PC-3 (cell line): ENCODE measurements at regions not wholly inside any gene's neighbourhood (a gene's known extent, or its start where the extent isn't known, plus 50 kb on each side); places are given as distances from the start of the nearest gene placed in this dataset.

Source experiments
- ATAC-seq: fragments of 200-7000 bp; cut with Tn5 transposase; 2 replicates; pipeline ENCODE4 v1.9.1; 2020; ENCODE audit warnings: mild to moderate bottlenecking, moderate library complexity
- BruUV-seq: library from RNA; stranded (reverse); fragments of 400-500 nt; replicated peaks from 2 replicates; lab custom pipeline; 2021; lab: Mats Ljungman, UMichigan
- CTCF ChIA-PET: fragments of 300-600 bp; sonication (Branson Sonifier 250); formaldehyde crosslinking; loops from one replicate; lab custom pipeline; 2022; ENCODE audit warnings: antibody characterized with exemption; lab: Charles Lee
- POLR2A ChIA-PET: fragments of 300-600 bp; sonication (Branson Sonifier 250); formaldehyde crosslinking; loops from one replicate; lab custom pipeline; 2022; ENCODE audit warnings: antibody characterized with exemption; ENCODE audit not compliant: unreplicated experiment; lab: Charles Lee
- DNase-seq: peaks from one replicate; pipeline ENCODE4 v3.0.0-alpha.2; 2015
- H2AFZ ChIP-seq: fragments of 300-600 bp; sonication (generic); 2 replicates; pipeline ENCODE4 v1.6.0; 2016; ENCODE audit warnings: antibody characterized with exemption, low read length
- H3F3A ChIP-seq: fragments of 300-600 bp; sonication (generic); one replicate; pipeline ENCODE4 v1.6.0; 2017; ENCODE audit warnings: antibody characterized with exemption, low read length, control low read depth, mild to moderate bottlenecking; ENCODE audit not compliant: unreplicated experiment
- H3K27ac ChIP-seq: fragments of 300-600 bp; sonication (generic); 2 replicates; pipeline ENCODE4 v1.5.1; 2016; ENCODE audit warnings: mild to moderate bottlenecking, low read length
- H3K27me3 ChIP-seq: fragments of 300-600 bp; sonication (generic); 2 replicates; pipeline ENCODE4 v1.6.1; 2016; ENCODE audit warnings: low read length, mixed read lengths
- H3K36me3 ChIP-seq: fragments of 300-600 bp; sonication (generic); 2 replicates; pipeline ENCODE4 v1.6.1; 2016; ENCODE audit warnings: low read depth, mixed run types, low read length, mixed read lengths
- H3K4me1 ChIP-seq: fragments of 300-600 bp; sonication (generic); 2 replicates; pipeline ENCODE4 v1.5.1; 2016; ENCODE audit warnings: low read length; ENCODE audit not compliant: insufficient read depth
- H3K4me2 ChIP-seq: fragments of 300-600 bp; sonication (generic); 2 replicates; pipeline ENCODE4 v1.6.0; 2016; ENCODE audit warnings: low read length
- H3K4me3 ChIP-seq: fragments of 300-600 bp; sonication (generic); 2 replicates; pipeline ENCODE4 v1.5.1; 2016; ENCODE audit warnings: mild to moderate bottlenecking, low read length, mixed read lengths
- H3K79me2 ChIP-seq: fragments of 300-600 bp; sonication (generic); 2 replicates; pipeline ENCODE4 v1.6.1; 2017; ENCODE audit warnings: low read length, mixed read lengths
- H3K9ac ChIP-seq: fragments of 300-600 bp; sonication (generic); 2 replicates; pipeline ENCODE4 v1.6.0; 2016; ENCODE audit warnings: mild to moderate bottlenecking, low read length
- H3K9me2 ChIP-seq: fragments of 300-600 bp; sonication (generic); replicated peaks from 2 replicates; pipeline ENCODE4 v1.6.1; 2016; ENCODE audit warnings: mixed run types, low read length, mixed read lengths
- H3K9me3 ChIP-seq: fragments of 300-600 bp; sonication (generic); 2 replicates; pipeline ENCODE4 v1.6.1; 2016; ENCODE audit warnings: low read length, mixed read lengths
- H4K20me1 ChIP-seq: fragments of 300-600 bp; sonication (generic); 2 replicates; pipeline ENCODE4 v1.6.1; 2016; ENCODE audit warnings: low read length, mixed read lengths
- EZH2 ChIP-seq: fragments of 300-600 bp; sonication (generic); IDR thresholded peaks from one replicate; pipeline ENCODE4 v1.6.1; 2017; ENCODE audit warnings: antibody characterized with exemption, mild to moderate bottlenecking, low read length; ENCODE audit not compliant: unreplicated experiment
- EZH2phosphoT487 ChIP-seq: fragments of 300-600 bp; sonication (generic); IDR thresholded peaks from 2 replicates; pipeline ENCODE4 v1.6.1; 2018; ENCODE audit warnings: mild to moderate bottlenecking, antibody characterized with exemption, low read length, borderline replicate concordance
- intact Hi-C: fragments of 100-400 bp; cut with micrococcal nuclease; formaldehyde crosslinking; loops from 2 replicates; pipeline ENCODE4 v1.9.0; 2023
- TF ChIP-seq, protein P1 (sequence below): fragments of 300-600 bp; sonication (generic); conservative IDR thresholded peaks from 2 replicates; pipeline ENCODE4 v1.5.1; 2017; ENCODE audit warnings: antibody characterized with exemption, low read depth, mild to moderate bottlenecking, low read length

DNA sequence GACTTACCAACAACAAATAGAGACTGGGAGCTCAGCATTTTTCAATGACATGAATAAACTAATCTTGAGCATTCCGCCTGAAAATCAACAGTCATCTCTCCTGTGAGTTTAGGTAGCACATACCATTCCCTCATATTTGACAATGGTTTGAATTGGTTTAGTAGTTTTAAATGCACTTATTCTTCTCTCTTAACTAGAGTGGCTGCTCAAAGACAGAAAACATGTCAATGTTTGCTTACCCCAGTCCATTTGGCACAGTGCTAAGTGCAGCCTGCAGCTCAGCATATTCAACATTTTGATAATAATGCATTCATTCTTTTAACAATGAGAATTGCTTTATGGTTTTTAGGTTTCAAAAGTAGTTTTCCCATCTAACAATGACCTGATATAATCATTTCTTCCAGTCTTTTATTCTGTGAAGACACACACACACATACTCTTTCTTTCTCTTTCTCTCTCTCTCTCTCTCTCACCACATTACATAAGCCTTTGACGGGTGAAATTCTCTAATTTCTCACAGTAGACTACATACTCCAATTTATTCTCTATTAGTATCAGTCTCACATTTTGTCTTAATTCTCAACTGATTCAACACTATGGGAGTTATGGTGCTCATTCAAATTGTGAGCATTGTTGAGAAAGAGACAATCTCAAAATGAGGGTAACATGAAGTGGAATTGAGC is 432.3 kb downstream of the LRRIQ3 start:
- intact Hi-C loops = no loop called here
- Histone ChIP-seq H3K79me2 (no peaks in the 10 kb centered on the region), H4K20me1 (no peaks in the 10 kb centered on the region), H3K36me3 (no peaks in the 10 kb centered on the region), H3K9ac (no peak overlapping the region), H2AFZ (no peak overlapping the region), H3K4me1 (peaks cover 9% of the 10 kb centered on the region), H3K9me3 (no peaks in the 10 kb centered on the region), H3K27ac (no peak overlapping the region), H3F3A (no peaks in the 10 kb centered on the region), H3K4me2 (no peak overlapping the region), H3K9me2 (no peaks in the 10 kb centered on the region), H3K27me3 (no peaks in the 10 kb centered on the region), H3K4me3 (no peak overlapping the region)
- TF ChIP-seq EZH2phosphoT487 (no peak), EZH2 (no peak)
- TF ChIP-seq, protein P1, sequence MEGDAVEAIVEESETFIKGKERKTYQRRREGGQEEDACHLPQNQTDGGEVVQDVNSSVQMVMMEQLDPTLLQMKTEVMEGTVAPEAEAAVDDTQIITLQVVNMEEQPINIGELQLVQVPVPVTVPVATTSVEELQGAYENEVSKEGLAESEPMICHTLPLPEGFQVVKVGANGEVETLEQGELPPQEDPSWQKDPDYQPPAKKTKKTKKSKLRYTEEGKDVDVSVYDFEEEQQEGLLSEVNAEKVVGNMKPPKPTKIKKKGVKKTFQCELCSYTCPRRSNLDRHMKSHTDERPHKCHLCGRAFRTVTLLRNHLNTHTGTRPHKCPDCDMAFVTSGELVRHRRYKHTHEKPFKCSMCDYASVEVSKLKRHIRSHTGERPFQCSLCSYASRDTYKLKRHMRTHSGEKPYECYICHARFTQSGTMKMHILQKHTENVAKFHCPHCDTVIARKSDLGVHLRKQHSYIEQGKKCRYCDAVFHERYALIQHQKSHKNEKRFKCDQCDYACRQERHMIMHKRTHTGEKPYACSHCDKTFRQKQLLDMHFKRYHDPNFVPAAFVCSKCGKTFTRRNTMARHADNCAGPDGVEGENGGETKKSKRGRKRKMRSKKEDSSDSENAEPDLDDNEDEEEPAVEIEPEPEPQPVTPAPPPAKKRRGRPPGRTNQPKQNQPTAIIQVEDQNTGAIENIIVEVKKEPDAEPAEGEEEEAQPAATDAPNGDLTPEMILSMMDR = no peak
- ATAC-seq (no peak), DNase-seq (no peak)
- ChIA-PET CTCF (no interaction called here), POLR2A (no interaction called here)
- no TSS peak for BruUV-seq

DNA sequence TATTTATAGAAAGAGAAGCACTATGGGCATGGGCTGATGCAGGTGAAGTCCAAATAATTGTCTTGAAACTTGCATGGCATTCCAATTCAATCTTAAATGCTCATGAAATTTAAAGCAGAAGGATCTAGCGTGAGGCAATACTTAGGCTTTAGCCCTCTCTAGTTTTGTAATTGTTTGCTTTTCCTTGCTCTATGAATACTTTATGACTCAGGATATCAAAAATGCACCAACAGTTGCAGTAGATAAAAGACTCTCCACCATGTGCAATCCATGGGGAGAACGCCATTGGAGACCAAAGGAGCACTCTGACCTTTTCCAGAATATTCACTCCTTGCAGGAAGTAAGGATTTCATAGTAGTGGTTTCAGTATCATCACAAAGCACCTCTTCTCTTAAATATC is 436.4 kb downstream of the LRRIQ3 start:
- Histone ChIP-seq H3K4me2 (peak overlapping the region; percentile 31; the same call in 1 of the 2 replicates), H3K4me1 (peaks cover 9% of the 10 kb centered on the region), H3K9me3 (no peaks in the 10 kb centered on the region), H3K36me3 (no peaks in the 10 kb centered on the region), H3K9me2 (no peaks in the 10 kb centered on the region), H3K79me2 (no peaks in the 10 kb centered on the region), H3K4me3 (no peak overlapping the region), H3K27ac (no peak overlapping the region), H3K27me3 (no peaks in the 10 kb centered on the region), H3K9ac (no peak overlapping the region), H4K20me1 (no peaks in the 10 kb centered on the region), H2AFZ (no peak overlapping the region), H3F3A (no peaks in the 10 kb centered on the region)
- ChIA-PET CTCF (no interaction called here), POLR2A (no interaction called here)
- DNase-seq (peak; percentile 56), ATAC-seq (no peak; the same call in 1 of the 2 replicates)
- intact Hi-C loops = no loop called here
- TF ChIP-seq EZH2phosphoT487 = no peak
- TF ChIP-seq, protein P1 = no peak
- no peak for TF ChIP-seq EZH2
- BruUV-seq = no TSS peak

DNA sequence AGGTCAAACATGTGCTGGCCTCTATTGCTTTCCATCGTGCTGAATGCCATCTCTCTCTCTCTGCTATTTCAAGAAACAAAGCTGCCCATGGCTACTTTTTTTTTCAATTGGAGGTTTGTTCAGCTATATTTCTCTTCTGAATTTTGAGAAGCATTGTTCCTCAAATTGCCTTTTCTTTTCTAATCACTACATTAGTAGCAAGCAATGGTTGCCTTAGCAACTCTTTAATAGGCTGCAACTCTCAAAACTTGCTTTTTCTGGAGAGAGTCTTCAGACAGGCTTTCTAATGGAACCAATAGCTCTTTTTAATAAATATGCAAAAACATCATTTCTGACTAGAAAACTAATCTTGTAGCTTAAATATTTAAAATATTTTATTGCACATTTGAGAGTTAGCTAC is 439.0 kb downstream of the LRRIQ3 start:
- peaks cover 9% of the 10 kb centered on the region for H3K4me1 ChIP-seq
- CTCF ChIA-PET = no interaction called here

More for the DNA sequence above, 439.0 kb downstream of the LRRIQ3 start:
- no TSS peak for BruUV-seq
- Histone ChIP-seq H3K9me2 (no peaks in the 10 kb centered on the region), H3K4me3 (no peak overlapping the region), H3K36me3 (no peaks in the 10 kb centered on the region), H4K20me1 (no peaks in the 10 kb centered on the region), H3K9ac (no peak overlapping the region), H3K4me2 (no peak overlapping the region), H3K79me2 (no peaks in the 10 kb centered on the region), H3K9me3 (no peaks in the 10 kb centered on the region), H3K27me3 (no peaks in the 10 kb centered on the region), H3F3A (no peaks in the 10 kb centered on the region), H2AFZ (no peak overlapping the region), H3K27ac (no peak overlapping the region)
- TF ChIP-seq EZH2 = no peak
- no peak for TF ChIP-seq EZH2phosphoT487
- TF ChIP-seq, protein P1 = no peak
- DNase-seq (no peak), ATAC-seq (no peak)
- POLR2A ChIA-PET = no interaction called here
- intact Hi-C loops = no loop called here
